GM18909 (cell line): ENCODE measurements at regions not wholly inside any gene's neighbourhood (a gene's known extent, or its start where the extent isn't known, plus 50 kb on each side); places are given as distances from the start of the nearest gene placed in this dataset.
"Not testable (repeated sequence)": the region's sequence is repeated elsewhere in the genome, so short reads cannot be mapped to it uniquely, and the experiment has no call there.

ENCODE experiments used
- ATAC-seq: cut with Tn5 transposase; IDR thresholded peaks from one replicate; pipeline ENCODE4 v1.9.1; 2021; ENCODE audit warnings: mild to moderate bottlenecking; ENCODE audit not compliant: unreplicated experiment, poor library complexity

- no peak for ATAC-seq
Observed at GRCh38 chr6:50992704-50993625, 174.3 kb downstream of the TFAP2B start.

- peak; percentile 48 for ATAC-seq
Observed at GRCh38 chr6:50993941-50994720, 175.5 kb downstream of the TFAP2B start.

- no peak for ATAC-seq
Observed at GRCh38 chr6:50995036-50995435, 176.4 kb downstream of the TFAP2B start.

GRCh38 chr6:50998905-50999304 lies 180.2 kb downstream of the TFAP2B start:
- no peak for ATAC-seq

- no peak for ATAC-seq
Observed at GRCh38 chr6:51001399-51001798, 182.7 kb downstream of the TFAP2B start.

- ATAC-seq: no peak
Observed at GRCh38 chr6:51004380-51004779, 185.7 kb downstream of the TFAP2B start.

GRCh38 chr6:51005779-51006178 lies 187.1 kb downstream of the TFAP2B start:
- ATAC-seq: no peak

- ATAC-seq: no peak
Observed at GRCh38 chr6:51007237-51007636, 188.6 kb downstream of the TFAP2B start.

- not testable (repeated sequence) for ATAC-seq
Observed at GRCh38 chr6:51008693-51009092, 190.0 kb downstream of the TFAP2B start.

GRCh38 chr6:51013376-51013775 lies 194.7 kb downstream of the TFAP2B start:
- no peak for ATAC-seq

GRCh38 chr6:51015394-51015793 lies 196.7 kb downstream of the TFAP2B start:
- ATAC-seq: no peak

- no peak for ATAC-seq
Observed at GRCh38 chr6:51016489-51016888, 197.8 kb downstream of the TFAP2B start.

- ATAC-seq: no peak
Observed at GRCh38 chr6:51019806-51020205, 201.1 kb downstream of the TFAP2B start.

GRCh38 chr6:51021171-51021570 lies 202.5 kb downstream of the TFAP2B start:
- ATAC-seq: no peak

GRCh38 chr6:51024126-51024525 lies 205.5 kb downstream of the TFAP2B start:
- no peak for ATAC-seq

GRCh38 chr6:51025082-51025777 lies 206.6 kb downstream of the TFAP2B start:
- ATAC-seq: no peak

- no peak for ATAC-seq
Observed at GRCh38 chr6:51027283-51028065, 208.8 kb downstream of the TFAP2B start.

- no peak for ATAC-seq
Observed at GRCh38 chr6:51028276-51028675, 209.6 kb downstream of the TFAP2B start.

- ATAC-seq: no peak
Observed at GRCh38 chr6:51029561-51029960, 210.9 kb downstream of the TFAP2B start.

GRCh38 chr6:51045548-51045947 lies 226.9 kb downstream of the TFAP2B start:
- no peak for ATAC-seq
